CD4-positive, CD25-positive, alpha-beta regulatory T cell (primary cell): ENCODE measurements at regions not wholly inside any gene's neighbourhood (a gene's known extent, or its start where the extent isn't known, plus 50 kb on each side); places are given as distances from the start of the nearest gene placed in this dataset.

Source experiments
- ATAC-seq, 2 donors: fragments of 150-1000 bp; cut with Tn5 transposase; one replicate each; pipeline ENCODE4 v1.10.0; 2021; ENCODE audit warnings: low read depth in 2 of 2, moderate number of reproducible peaks in 2 of 2, moderate library complexity in 1 of 2
- DNase-seq, 3 donors: peaks; one replicate each; pipeline versions ENCODE4 v3.0.0 to v3.0.0-alpha.2; 2012 to 2022; ENCODE audit warnings: mixed read lengths in 1 of 3
- H3K27ac ChIP-seq: one replicate; pipeline ENCODE4 v1.7.0; 2013; ENCODE audit warnings: mild to moderate bottlenecking, low read length; ENCODE audit not compliant: insufficient read depth, poor library complexity, severe bottlenecking
- H3K27me3 ChIP-seq: one replicate; pipeline ENCODE4 v1.7.0; 2013; ENCODE audit warnings: low read length; ENCODE audit not compliant: control insufficient read depth, insufficient read depth
- H3K36me3 ChIP-seq: one replicate; pipeline ENCODE4 v1.7.0; 2013; ENCODE audit warnings: mild to moderate bottlenecking, low read length, moderate library complexity; ENCODE audit not compliant: control insufficient read depth, insufficient read depth
- H3K4me1 ChIP-seq: 2 replicates; pipeline ENCODE4 v1.7.0; 2013; ENCODE audit warnings: mild to moderate bottlenecking, low read length; ENCODE audit not compliant: insufficient read depth, control insufficient read depth, poor library complexity, severe bottlenecking
- H3K4me3 ChIP-seq: one replicate; pipeline ENCODE4 v1.7.0; 2013; ENCODE audit warnings: low read depth, mild to moderate bottlenecking, low read length, moderate library complexity
- H3K9me3 ChIP-seq, 2 experiments: 1 replicate in 1 of 2; 2 replicates in 1 of 2; pipeline ENCODE4 v1.7.0; 2013; ENCODE audit warnings: low read length in 2 of 2, mild to moderate bottlenecking in 1 of 2, moderate library complexity in 1 of 2; ENCODE audit not compliant: control insufficient read depth in 2 of 2
- H3K27ac Mint-ChIP-seq, 3 donors: one replicate each; pipeline ENCODE4 v1.8.0; 2020 to 2022; ENCODE audit warnings: mild to moderate bottlenecking in 3 of 3, mixed read lengths in 3 of 3, moderate library complexity in 2 of 3
- H3K27me3 Mint-ChIP-seq: one replicate; pipeline ENCODE4 v1.8.0; 2022; ENCODE audit warnings: mild to moderate bottlenecking, mixed read lengths
- H3K36me3 Mint-ChIP-seq: one replicate; pipeline ENCODE4 v1.8.0; 2020; ENCODE audit warnings: mixed read lengths
- H3K4me1 Mint-ChIP-seq, 4 donors: one replicate each; pipeline ENCODE4 v1.8.0; 2020 to 2022; ENCODE audit warnings: mixed read lengths in 4 of 4, mild to moderate bottlenecking in 1 of 4
- H3K4me3 Mint-ChIP-seq, 4 donors: one replicate each; pipeline ENCODE4 v1.8.0; 2020 to 2022; ENCODE audit warnings: mild to moderate bottlenecking in 4 of 4, mixed read lengths in 4 of 4, moderate library complexity in 3 of 4
- H3K9me3 Mint-ChIP-seq, 7 donors: one replicate each; pipeline ENCODE4 v1.8.0; 2020 to 2022; ENCODE audit warnings: mixed read lengths in 7 of 7, mild to moderate bottlenecking in 3 of 7, moderate library complexity in 2 of 7

DNA sequence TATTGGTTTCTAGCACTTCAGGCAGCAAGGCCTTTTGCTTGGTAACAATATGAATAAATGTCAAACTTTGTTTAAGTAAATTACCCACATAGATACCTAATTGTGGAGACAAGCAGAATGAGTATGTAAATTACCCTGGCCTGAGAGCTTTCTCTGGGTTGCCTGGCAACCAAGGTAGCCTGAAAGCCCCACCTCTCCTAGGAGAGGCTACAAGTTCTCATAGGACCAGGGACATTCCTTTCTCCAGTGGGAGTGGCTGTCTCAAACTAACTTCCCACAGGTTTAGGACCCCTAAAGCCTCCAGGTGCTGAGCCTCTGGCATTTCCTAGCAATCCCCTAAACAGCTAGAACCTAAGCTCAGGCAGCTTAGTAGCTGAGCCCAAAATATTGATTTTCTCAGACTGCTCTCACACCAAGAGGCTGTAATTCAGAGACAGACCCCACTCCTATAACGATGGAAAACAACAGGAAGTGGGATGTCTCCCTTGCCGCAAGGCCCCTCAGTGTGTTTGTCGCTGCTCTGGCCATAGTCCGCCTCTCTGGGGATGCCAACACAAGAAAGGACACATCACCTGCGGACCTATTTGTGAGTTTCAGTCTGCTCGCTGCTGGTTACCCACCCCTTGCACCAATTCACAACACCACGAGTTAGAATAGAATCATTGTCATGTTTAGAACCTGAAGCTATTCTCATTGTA, 207.3 kb downstream of the DLEU7 start:
- no peaks in the 10 kb centered on the region for H3K36me3 Mint-ChIP-seq
- DNase-seq = no peak
- Histone ChIP-seq H3K36me3 (no peaks in the 10 kb centered on the region), H3K27ac (no peak overlapping the region), H3K4me1 (no peaks in the 10 kb centered on the region), H3K27me3 (peaks cover 2% of the 10 kb centered on the region), H3K9me3 (no peaks in the 10 kb centered on the region), H3K4me3 (no peak overlapping the region)
- H3K4me1 Mint-ChIP-seq = peaks cover 0 to 5% (median 1%) of the 10 kb centered on the region in 4 donors
- H3K4me3 Mint-ChIP-seq = peak overlapping the region in 1 of 4 donors; percentile 23
- H3K9me3 Mint-ChIP-seq = no peaks in the 10 kb centered on the region
- peaks cover 10% of the 10 kb centered on the region for H3K27me3 Mint-ChIP-seq
- H3K27ac Mint-ChIP-seq = peak overlapping the region in 1 of 3 donors; percentile 23
- ATAC-seq = no peak

DNA sequence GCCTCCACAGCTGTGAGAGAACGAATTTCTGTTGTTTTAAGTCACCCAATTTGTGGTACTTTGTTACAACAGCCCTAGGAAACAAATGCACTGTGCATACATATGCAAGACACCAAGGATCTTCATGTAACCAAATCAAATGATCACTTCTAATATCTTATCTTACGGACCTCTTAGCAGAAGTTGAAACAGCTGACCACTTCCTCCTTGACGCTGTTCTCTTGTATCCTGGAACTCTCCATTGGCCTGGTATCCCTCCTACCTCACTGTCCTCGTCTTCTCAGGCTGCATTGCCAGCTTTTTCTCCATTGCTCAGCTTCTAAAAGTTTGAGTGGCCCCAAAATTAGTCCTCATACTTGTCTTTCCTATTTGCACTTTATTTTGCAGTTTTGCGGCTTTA, 200.4 kb downstream of the DLEU7 start:
- H3K4me3 Mint-ChIP-seq = peak overlapping the region in 1 of 4 donors; percentile 81
- H3K27me3 Mint-ChIP-seq = peaks cover 6% of the 10 kb centered on the region
- no peak overlapping the region for H3K27ac ChIP-seq
- no peaks in the 10 kb centered on the region for H3K9me3 ChIP-seq
- H3K9me3 Mint-ChIP-seq = peaks cover 0 to 2% (median 0%) of the 10 kb centered on the region in 7 donors
- no peak overlapping the region for H3K27ac Mint-ChIP-seq
- no peaks in the 10 kb centered on the region for H3K4me1 ChIP-seq
- no peaks in the 10 kb centered on the region for H3K36me3 ChIP-seq
- ATAC-seq (no peak), DNase-seq (no peak)
- H3K36me3 Mint-ChIP-seq = no peaks in the 10 kb centered on the region
- H3K4me3 ChIP-seq = no peak overlapping the region
- peaks cover 2% of the 10 kb centered on the region for H3K27me3 ChIP-seq
- no peaks in the 10 kb centered on the region for H3K4me1 Mint-ChIP-seq

DNA sequence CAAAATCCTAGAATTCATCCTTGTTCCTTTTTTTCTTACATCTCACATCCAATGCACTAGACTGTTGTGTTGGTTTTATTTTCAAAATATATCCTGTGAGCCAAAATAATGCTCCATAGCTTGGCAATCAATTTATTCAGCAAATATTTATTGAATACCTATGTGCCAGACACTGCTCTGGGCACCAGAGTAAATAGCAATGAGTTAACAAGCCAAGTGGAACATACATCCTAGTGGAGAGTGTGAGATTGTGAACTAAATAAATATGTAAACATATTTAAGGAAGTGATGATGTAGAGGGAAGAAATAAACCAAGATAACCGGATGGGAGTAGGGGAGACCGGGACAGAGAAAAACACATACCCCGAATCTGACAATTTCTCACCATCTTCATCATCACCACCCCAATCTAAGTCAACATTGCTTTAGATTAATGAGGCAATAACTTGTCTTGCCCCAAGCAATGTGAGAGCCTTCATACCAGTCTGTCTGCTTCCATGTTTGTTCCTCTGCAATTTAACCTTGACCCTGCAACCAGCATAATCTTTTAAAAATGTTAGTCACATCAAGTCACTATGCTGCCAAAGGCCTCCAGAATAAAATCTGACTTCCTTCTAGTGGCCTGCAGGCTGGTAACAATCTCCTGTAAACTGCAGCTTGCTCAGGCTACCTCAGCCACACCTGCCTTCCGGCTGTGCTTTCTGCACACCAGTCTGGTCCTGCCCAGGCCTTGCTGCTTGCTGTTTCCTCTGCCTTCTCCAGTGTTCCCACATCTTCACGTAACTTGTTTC, 199.2 kb downstream of the DLEU7 start:
- peaks cover 2% of the 10 kb centered on the region for H3K27me3 ChIP-seq
- no peak overlapping the region for H3K4me3 Mint-ChIP-seq
- H3K27ac ChIP-seq = no peak overlapping the region
- DNase-seq (no peak), ATAC-seq (no peak)
- no peaks in the 10 kb centered on the region for H3K36me3 ChIP-seq
- H3K9me3 ChIP-seq = no peaks in the 10 kb centered on the region
- peaks cover 0 to 2% (median 0%) of the 10 kb centered on the region in 7 donors for H3K9me3 Mint-ChIP-seq
- no peak overlapping the region for H3K4me3 ChIP-seq
- H3K36me3 Mint-ChIP-seq = no peaks in the 10 kb centered on the region
- H3K27me3 Mint-ChIP-seq = peaks cover 6% of the 10 kb centered on the region
- no peaks in the 10 kb centered on the region for H3K4me1 Mint-ChIP-seq
- H3K4me1 ChIP-seq = no peaks in the 10 kb centered on the region
- H3K27ac Mint-ChIP-seq = no peak overlapping the region

DNA sequence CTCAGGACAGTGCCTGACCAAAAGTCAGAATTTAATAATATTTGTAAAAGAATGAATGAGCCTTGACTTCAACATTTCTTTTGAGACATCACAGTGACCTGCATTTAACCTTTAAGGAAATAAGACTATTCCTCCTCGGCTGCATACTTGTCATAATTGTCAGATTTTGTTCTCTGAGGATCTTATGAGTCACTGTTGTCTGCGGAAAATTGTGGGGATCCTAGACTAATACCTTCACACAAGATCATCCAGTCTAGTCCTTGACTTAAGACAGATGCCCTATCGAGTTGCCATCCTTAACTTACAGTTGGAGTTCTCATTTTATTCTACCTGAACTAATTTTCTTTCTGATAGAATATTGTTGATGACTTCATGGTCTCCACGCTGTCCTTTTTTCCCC, 198.4 kb downstream of the DLEU7 start:
- ATAC-seq = no peak
- H3K27me3 Mint-ChIP-seq = peaks cover 6% of the 10 kb centered on the region
- no peak overlapping the region for H3K27ac Mint-ChIP-seq

DNA sequence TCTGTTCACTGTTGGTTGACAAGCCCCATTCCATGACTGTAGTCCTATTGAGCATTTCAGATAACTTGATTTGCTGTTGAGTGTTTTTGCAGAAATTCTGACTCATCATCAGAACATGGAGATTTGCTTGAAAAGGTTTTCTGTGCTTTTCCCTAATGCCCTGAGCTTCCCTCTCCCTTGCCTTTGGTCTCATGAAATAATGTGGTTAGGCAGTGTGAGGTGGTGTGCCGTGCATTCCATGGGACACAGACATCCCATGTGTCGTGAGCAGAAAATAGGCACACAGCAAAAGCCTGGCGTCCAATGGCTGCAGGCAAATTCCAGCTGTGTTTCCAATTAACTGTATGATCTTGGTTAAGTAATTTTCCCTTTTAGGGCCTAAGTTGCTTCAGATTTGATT, 197.4 kb downstream of the DLEU7 start:
- H3K27me3 Mint-ChIP-seq = peaks cover 6% of the 10 kb centered on the region
- H3K36me3 ChIP-seq = no peaks in the 10 kb centered on the region
- H3K27ac Mint-ChIP-seq = no peak overlapping the region
- H3K4me1 Mint-ChIP-seq = peaks cover 0 to 2% (median 0%) of the 10 kb centered on the region in 4 donors
- no peak overlapping the region for H3K4me3 ChIP-seq
- H3K9me3 Mint-ChIP-seq = peaks cover 0 to 2% (median 0%) of the 10 kb centered on the region in 7 donors
- H3K4me3 Mint-ChIP-seq = no peak overlapping the region
- no peak for DNase-seq
- no peak for ATAC-seq
- H3K36me3 Mint-ChIP-seq = no peaks in the 10 kb centered on the region
- no peak overlapping the region for H3K27ac ChIP-seq
- peaks cover 4% of the 10 kb centered on the region for H3K27me3 ChIP-seq
- no peaks in the 10 kb centered on the region for H3K4me1 ChIP-seq
- H3K9me3 ChIP-seq = no peaks in the 10 kb centered on the region

More for the DNA sequence above, 198.4 kb downstream of the DLEU7 start:
- peaks cover 0 to 2% (median 0%) of the 10 kb centered on the region in 7 donors for H3K9me3 Mint-ChIP-seq
- Histone ChIP-seq H3K27me3 (peaks cover 4% of the 10 kb centered on the region), H3K9me3 (no peaks in the 10 kb centered on the region), H3K4me1 (no peaks in the 10 kb centered on the region), H3K36me3 (no peaks in the 10 kb centered on the region), H3K27ac (no peak overlapping the region), H3K4me3 (no peak overlapping the region)
- no peaks in the 10 kb centered on the region for H3K36me3 Mint-ChIP-seq
- DNase-seq = no peak
- no peak overlapping the region for H3K4me3 Mint-ChIP-seq
- H3K4me1 Mint-ChIP-seq = no peaks in the 10 kb centered on the region

DNA sequence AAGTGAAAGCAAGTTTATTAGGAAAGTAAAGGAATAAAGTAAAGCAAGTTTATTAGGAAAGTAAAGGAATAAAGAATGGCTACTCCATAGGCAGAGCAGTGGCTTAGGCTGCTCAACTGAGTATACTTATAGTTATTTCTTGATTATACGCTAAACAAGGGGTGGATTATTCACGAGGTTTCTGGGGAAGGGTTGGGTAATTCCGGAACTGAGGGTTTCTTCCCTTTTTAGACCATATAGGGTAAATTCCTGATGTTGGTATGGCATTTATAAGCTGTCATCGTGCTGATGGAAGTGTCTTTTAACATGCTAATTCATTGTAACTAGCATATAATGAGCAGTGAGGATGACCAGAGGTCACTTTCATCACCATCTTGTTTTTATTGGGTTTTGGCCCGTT, 194.3 kb downstream of the DLEU7 start:
- no peaks in the 10 kb centered on the region for H3K4me1 ChIP-seq
- peaks cover 9% of the 10 kb centered on the region for H3K27me3 Mint-ChIP-seq
- H3K9me3 Mint-ChIP-seq = peaks cover 0 to 1% (median 0%) of the 10 kb centered on the region in 7 donors
- DNase-seq = no peak
- no peak overlapping the region for H3K4me3 ChIP-seq
- H3K36me3 ChIP-seq = no peaks in the 10 kb centered on the region
- no peaks in the 10 kb centered on the region for H3K36me3 Mint-ChIP-seq
- H3K4me1 Mint-ChIP-seq = peaks cover 0 to 5% (median 0%) of the 10 kb centered on the region in 4 donors
- H3K4me3 Mint-ChIP-seq = no peak overlapping the region
- no peak overlapping the region for H3K27ac ChIP-seq
- H3K27me3 ChIP-seq = peaks cover 4% of the 10 kb centered on the region
- no peaks in the 10 kb centered on the region for H3K9me3 ChIP-seq
- no peak overlapping the region for H3K27ac Mint-ChIP-seq
- ATAC-seq = no peak

DNA sequence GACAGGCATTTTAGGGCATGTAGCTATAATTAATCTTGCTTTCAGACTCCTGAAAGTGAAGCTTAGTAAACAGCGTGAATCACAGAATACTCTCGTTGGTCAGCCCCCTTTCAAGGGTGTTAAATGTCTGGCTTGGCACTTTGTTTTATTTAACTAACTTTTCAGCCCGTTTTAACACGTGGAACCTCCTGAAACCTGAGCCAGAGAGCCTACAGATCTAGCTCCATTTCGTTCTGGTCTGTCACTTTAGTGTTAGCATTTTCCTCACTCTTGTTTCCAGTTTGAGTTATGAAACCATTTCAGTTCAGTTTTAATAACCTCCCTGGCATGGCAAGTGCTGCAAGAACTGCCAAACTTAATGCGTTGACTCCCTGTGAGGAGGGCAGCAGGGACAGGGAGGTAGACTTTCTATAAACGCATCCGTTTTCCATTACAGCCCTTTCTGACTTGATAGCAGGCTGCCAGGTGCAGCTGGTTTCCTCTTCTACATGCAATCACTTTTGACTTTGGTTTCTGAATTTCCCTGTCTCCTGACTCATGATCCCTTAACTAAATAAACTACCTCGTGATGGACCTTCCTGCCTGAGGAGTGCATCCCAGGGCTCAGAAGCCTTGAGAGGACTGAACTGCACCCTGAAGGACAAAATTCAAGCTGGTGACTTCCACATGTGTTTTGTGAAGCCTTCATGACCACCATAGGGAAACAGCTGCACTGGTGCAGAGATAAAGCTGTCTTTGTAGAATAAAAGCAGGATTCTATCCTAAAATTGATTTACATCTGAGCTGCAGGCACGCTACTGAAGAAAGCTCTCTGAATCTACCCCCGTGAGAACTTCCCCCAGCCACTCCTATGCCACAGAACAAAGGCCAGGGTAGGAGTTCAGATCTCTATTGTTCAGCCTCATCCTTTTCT, 192.6 kb downstream of the DLEU7 start:
- DNase-seq (no peak), ATAC-seq (no peak)
- H3K27ac ChIP-seq = no peak overlapping the region
- Mint-ChIP-seq H3K9me3 (peaks cover 0 to 1% (median 0%) of the 10 kb centered on the region in 7 donors), H3K36me3 (no peaks in the 10 kb centered on the region), H3K27ac (peak overlapping the region in 1 of 3 donors; percentile 76), H3K27me3 (peaks cover 13% of the 10 kb centered on the region), H3K4me1 (peaks cover 0 to 5% (median 0%) of the 10 kb centered on the region in 4 donors), H3K4me3 (peak overlapping the region in 1 of 4 donors; percentile 19)
- H3K27me3 ChIP-seq = peaks cover 9% of the 10 kb centered on the region
- H3K9me3 ChIP-seq = no peaks in the 10 kb centered on the region
- H3K4me1 ChIP-seq = no peaks in the 10 kb centered on the region
- H3K36me3 ChIP-seq = no peaks in the 10 kb centered on the region
- H3K4me3 ChIP-seq = no peak overlapping the region
